ENCODE measurements at regions not wholly inside any gene's neighbourhood (a gene's known extent, or its start where the extent isn't known, plus 50 kb on each side); places are given as distances from the start of the nearest gene placed in this dataset.

DNA sequence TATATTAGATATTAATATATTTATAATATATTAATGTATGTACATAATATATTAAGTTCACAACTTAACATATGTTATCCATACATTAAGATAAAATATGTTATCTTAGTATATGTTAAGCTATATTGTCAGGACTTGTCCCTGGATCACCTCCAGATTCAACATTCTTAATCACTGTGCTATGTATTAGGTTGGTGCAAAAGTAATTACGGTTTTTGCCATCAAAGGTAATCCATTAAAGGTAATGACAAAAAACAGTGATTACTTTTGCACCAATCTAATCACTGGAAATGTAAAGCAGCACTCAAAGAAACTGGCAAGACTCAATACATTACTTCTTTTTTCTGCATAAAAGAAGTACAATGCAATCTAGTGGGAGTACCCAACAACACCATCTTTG, 1099.0 kb upstream of the SLC39A10 start:
- POLR2A ChIA-PET = no interaction called here
- no peaks in the 10 kb centered on the region for H3K27me3 ChIP-seq (ENCODE audit: control insufficient read depth in 1 of 2, insufficient read depth in 2 of 2, low read length in 2 of 2)
- WGBS (ENCODE audit: low lambda C conversion rate) = 3% methylated on average over 1 of the region's 1 CpG
- H3K27ac ChIP-seq (ENCODE audit: extremely low read length, insufficient read depth, low read length) = no peak overlapping the region
- CTCF ChIA-PET (ENCODE audit: low intra/inter-chr PET ratio, low total read pairs) = no interaction called here
- no peaks in the 10 kb centered on the region for H3K36me3 ChIP-seq (replicated peaks in 1 of 2; ENCODE audit: control insufficient read depth in 1 of 2, insufficient read depth in 2 of 2, low read length in 2 of 2)
- H3K4me3 ChIP-seq (replicated peaks in 1 of 3; ENCODE audit: insufficient read depth in 1 of 3, low read depth in 2 of 3, low read length in 3 of 3) = no peak overlapping the region
- no peaks in the 10 kb centered on the region for H3K79me2 ChIP-seq (ENCODE audit: insufficient read depth, low read length)
- H4K20me1 ChIP-seq (ENCODE audit: insufficient read depth, low read length) = no peaks in the 10 kb centered on the region
- BruUV-seq (replicated peaks) = no TSS peak
- ATAC-seq (no peak), DNase-seq (ENCODE audit: low spot score) (no peak), FAIRE-seq (no peak)
- H3K9me3 ChIP-seq (ENCODE audit: low read length) = peaks cover 7% of the 10 kb centered on the region; the same call in 1 of the 2 replicates
- no peak overlapping the region for H2AFZ ChIP-seq (ENCODE audit: low read length)
- intact Hi-C loops (cut with micrococcal nuclease; ENCODE audit: unreplicated experiment) = no loop called here
- H3K4me2 ChIP-seq (ENCODE audit: low read depth, low read length) = no peak overlapping the region
- no peaks in the 10 kb centered on the region for H3K4me1 ChIP-seq (ENCODE audit: insufficient read depth, low read length)
- in situ Hi-C loops (cut with HindIII; ENCODE audit: extremely low pct_ligation_motif_present, low pct_unique_long_range_greater_than_20kb) = loop anchor here (10.0 kb wide), 1 partner anchor 757 kb away; no protein-coding TSS in a partner anchor
- H3K9ac ChIP-seq (ENCODE audit: insufficient read depth, low read depth, low read length) = no peak overlapping the region
- TF ChIP-seq, protein P1, sequence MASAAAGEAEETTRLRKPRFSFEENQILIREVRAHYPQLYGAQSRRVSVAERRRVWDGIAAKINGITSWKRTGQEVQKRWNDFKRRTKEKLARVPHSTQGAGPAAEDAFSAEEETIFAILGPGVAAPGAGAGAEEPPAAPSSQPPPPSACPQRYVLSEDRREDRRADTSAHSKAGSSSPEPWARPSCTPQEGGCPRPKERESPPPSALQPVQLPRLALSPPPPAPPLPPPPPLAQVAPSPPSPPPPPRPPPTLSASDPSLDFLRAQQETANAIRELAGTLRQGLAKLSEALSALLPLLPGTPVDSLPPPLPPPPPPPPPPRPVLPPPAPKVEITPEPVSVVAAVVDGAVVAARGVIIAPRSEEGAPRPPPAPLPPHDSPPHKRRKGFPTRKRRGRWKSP (CRISPR knock-in tag; IDR thresholded peaks at IDR 0.05) = no peak
- TF ChIP-seq ZNF570 (CRISPR knock-in tag; IDR thresholded peaks at IDR 0.05; ENCODE audit: borderline replicate concordance) (no peak), ZFP1 (CRISPR knock-in tag; IDR thresholded peaks at IDR 0.05) (no peak)
- TF ChIP-seq, protein P2, sequence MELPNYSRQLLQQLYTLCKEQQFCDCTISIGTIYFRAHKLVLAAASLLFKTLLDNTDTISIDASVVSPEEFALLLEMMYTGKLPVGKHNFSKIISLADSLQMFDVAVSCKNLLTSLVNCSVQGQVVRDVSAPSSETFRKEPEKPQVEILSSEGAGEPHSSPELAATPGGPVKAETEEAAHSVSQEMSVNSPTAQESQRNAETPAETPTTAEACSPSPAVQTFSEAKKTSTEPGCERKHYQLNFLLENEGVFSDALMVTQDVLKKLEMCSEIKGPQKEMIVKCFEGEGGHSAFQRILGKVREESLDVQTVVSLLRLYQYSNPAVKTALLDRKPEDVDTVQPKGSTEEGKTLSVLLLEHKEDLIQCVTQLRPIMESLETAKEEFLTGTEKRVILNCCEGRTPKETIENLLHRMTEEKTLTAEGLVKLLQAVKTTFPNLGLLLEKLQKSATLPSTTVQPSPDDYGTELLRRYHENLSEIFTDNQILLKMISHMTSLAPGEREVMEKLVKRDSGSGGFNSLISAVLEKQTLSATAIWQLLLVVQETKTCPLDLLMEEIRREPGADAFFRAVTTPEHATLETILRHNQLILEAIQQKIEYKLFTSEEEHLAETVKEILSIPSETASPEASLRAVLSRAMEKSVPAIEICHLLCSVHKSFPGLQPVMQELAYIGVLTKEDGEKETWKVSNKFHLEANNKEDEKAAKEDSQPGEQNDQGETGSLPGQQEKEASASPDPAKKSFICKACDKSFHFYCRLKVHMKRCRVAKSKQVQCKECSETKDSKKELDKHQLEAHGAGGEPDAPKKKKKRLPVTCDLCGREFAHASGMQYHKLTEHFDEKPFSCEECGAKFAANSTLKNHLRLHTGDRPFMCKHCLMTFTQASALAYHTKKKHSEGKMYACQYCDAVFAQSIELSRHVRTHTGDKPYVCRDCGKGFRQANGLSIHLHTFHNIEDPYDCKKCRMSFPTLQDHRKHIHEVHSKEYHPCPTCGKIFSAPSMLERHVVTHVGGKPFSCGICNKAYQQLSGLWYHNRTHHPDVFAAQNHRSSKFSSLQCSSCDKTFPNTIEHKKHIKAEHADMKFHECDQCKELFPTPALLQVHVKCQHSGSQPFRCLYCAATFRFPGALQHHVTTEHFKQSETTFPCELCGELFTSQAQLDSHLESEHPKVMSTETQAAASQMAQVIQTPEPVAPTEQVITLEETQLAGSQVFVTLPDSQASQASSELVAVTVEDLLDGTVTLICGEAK (IDR thresholded peaks at IDR 0.05) = peak; percentile 87
- TF ChIP-seq, protein P2 (CRISPR knock-in tag; IDR thresholded peaks at IDR 0.05) = no peak
